Activated B cell treated with CpG ODN at 0.5 μM for 24 hours (primary cell): ENCODE measurements at regions not wholly inside any gene's neighbourhood (a gene's known extent, or its start where the extent isn't known, plus 50 kb on each side); places are given as distances from the start of the nearest gene placed in this dataset.
"Not testable (repeated sequence)": the region's sequence is repeated elsewhere in the genome, so short reads cannot be mapped to it uniquely, and the experiment has no call there.

Source experiments
- ATAC-seq: fragments of 200-7000 bp; cut with Tn5 transposase; one replicate; pipeline ENCODE4 v1.10.0; 2021; ENCODE audit warnings: low read depth, mild to moderate bottlenecking, moderate library complexity
- CTCF ChIA-PET: fragments of 350-600 bp; sonication (Branson Sonifier 250); formaldehyde crosslinking; loops from one replicate; lab custom pipeline; 2021; ENCODE audit warnings: antibody characterized with exemption; lab: Charles Lee
- POLR2A ChIA-PET: fragments of 350-600 bp; sonication (Branson Sonifier 250); formaldehyde crosslinking; loops from one replicate; lab custom pipeline; 2021; ENCODE audit warnings: antibody characterized with exemption; lab: Charles Lee
- DNase-seq: peaks from one replicate; pipeline ENCODE4 v3.0.0; 2022
- H3K27ac Mint-ChIP-seq: one replicate; pipeline ENCODE4 v1.8.0; 2020; ENCODE audit warnings: mixed read lengths
- H3K27me3 Mint-ChIP-seq: one replicate; pipeline ENCODE4 v1.8.0; 2021; ENCODE audit warnings: mixed read lengths
- H3K36me3 Mint-ChIP-seq: one replicate; pipeline ENCODE4 v1.8.0; 2021; ENCODE audit warnings: low read depth, mixed read lengths
- H3K4me1 Mint-ChIP-seq: one replicate; pipeline ENCODE4 v1.8.0; 2021; ENCODE audit warnings: mixed read lengths
- H3K4me3 Mint-ChIP-seq: one replicate; pipeline ENCODE4 v1.8.0; 2020; ENCODE audit warnings: mild to moderate bottlenecking, mixed read lengths
- H3K9me3 Mint-ChIP-seq: one replicate; pipeline ENCODE4 v1.8.0; 2020; ENCODE audit warnings: mixed read lengths
- intact Hi-C: fragments of 100-400 bp; cut with micrococcal nuclease; formaldehyde crosslinking; loops from one replicate; pipeline ENCODE4 v1.15.1; 2024
- TF ChIP-seq, protein P1 (sequence below): fragments of 200-600 bp; IDR thresholded peaks from one replicate; pipeline ENCODE4 v1.8.0; 2022; ENCODE audit warnings: antibody characterized with exemption, mild to moderate bottlenecking

DNA sequence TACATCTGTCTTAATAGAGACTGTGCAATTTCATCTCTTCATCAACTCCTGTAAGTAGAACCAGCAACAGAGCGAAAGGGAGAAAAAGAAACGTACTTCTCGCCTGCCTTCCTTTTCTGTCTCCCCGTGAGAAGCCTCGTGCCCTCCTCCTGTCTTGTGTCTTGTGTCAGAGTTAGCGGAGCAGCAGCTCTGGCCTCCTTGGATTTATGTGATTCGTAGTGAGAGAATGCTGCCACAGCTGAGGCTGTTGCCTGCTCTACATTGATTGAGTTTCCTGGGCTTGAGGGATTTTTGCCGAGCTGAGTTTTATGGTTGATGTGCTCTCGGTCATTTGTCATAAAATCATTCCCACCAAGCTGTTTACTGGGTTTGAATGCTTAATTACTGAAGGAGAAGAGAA, 579.1 kb upstream of the RBFOX1 start:
- Mint-ChIP-seq H3K27me3 (no peaks in the 10 kb centered on the region), H3K36me3 (no peaks in the 10 kb centered on the region), H3K9me3 (peaks cover 7% of the 10 kb centered on the region), H3K27ac (no peak overlapping the region), H3K4me1 (no peaks in the 10 kb centered on the region), H3K4me3 (no peak overlapping the region)
- ChIA-PET CTCF (no interaction called here), POLR2A (no interaction called here)
- intact Hi-C loops = no loop called here
- ATAC-seq (no peak), DNase-seq (no peak)
- TF ChIP-seq, protein P1, sequence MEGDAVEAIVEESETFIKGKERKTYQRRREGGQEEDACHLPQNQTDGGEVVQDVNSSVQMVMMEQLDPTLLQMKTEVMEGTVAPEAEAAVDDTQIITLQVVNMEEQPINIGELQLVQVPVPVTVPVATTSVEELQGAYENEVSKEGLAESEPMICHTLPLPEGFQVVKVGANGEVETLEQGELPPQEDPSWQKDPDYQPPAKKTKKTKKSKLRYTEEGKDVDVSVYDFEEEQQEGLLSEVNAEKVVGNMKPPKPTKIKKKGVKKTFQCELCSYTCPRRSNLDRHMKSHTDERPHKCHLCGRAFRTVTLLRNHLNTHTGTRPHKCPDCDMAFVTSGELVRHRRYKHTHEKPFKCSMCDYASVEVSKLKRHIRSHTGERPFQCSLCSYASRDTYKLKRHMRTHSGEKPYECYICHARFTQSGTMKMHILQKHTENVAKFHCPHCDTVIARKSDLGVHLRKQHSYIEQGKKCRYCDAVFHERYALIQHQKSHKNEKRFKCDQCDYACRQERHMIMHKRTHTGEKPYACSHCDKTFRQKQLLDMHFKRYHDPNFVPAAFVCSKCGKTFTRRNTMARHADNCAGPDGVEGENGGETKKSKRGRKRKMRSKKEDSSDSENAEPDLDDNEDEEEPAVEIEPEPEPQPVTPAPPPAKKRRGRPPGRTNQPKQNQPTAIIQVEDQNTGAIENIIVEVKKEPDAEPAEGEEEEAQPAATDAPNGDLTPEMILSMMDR = no peak

DNA sequence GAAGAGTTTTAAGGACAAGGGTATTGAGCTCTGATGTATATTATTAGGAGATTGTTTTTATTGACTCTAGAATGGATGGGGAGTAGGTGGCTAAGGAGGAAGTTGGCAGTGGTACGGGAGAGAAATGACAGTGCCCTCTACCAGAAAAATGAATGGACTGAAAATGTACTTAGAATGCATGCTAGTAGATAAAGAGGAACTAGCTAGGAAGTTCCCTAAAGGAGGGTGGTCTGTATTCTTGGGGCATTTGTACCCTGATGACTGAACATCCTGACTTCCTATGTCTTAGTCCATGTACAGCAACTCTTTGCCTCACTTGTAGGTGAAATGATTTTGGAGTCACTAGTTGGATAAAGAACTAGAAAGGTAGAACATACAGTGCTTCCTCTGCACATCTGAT, 581.5 kb upstream of the RBFOX1 start:
- DNase-seq (no peak), ATAC-seq (no peak)
- peaks cover under 1% of the 10 kb centered on the region for H3K9me3 Mint-ChIP-seq
- H3K36me3 Mint-ChIP-seq = no peaks in the 10 kb centered on the region
- TF ChIP-seq, protein P1 = no peak
- intact Hi-C loops = no loop called here
- no peaks in the 10 kb centered on the region for H3K27me3 Mint-ChIP-seq
- ChIA-PET CTCF (no interaction called here), POLR2A (no interaction called here)
- H3K4me3 Mint-ChIP-seq = no peak overlapping the region
- no peaks in the 10 kb centered on the region for H3K4me1 Mint-ChIP-seq
- H3K27ac Mint-ChIP-seq = no peak overlapping the region

- DNase-seq = no peak
- intact Hi-C loops = no loop called here
- ChIA-PET CTCF (no interaction called here), POLR2A (no interaction called here)
- Mint-ChIP-seq H3K9me3 (peaks cover 1% of the 10 kb centered on the region), H3K27me3 (no peaks in the 10 kb centered on the region), H3K27ac (no peak overlapping the region), H3K4me3 (no peak overlapping the region), H3K36me3 (no peaks in the 10 kb centered on the region), H3K4me1 (no peaks in the 10 kb centered on the region)
- no peak for ATAC-seq
- TF ChIP-seq, protein P1 = no peak
Observed at GRCh38 chr16:6749698-6750097, 582.9 kb upstream of the RBFOX1 start.

GRCh38 chr16:6736302-6736701, 596.3 kb upstream of the RBFOX1 start:
- H3K27me3 Mint-ChIP-seq, ATAC-seq, H3K9me3 Mint-ChIP-seq, CTCF ChIA-PET, H3K4me1 Mint-ChIP-seq, H3K36me3 Mint-ChIP-seq, H3K4me3 Mint-ChIP-seq, POLR2A ChIA-PET, H3K27ac Mint-ChIP-seq, DNase-seq, intact Hi-C loops: not testable (repeated sequence)

- no peaks in the 10 kb centered on the region for H3K4me1 Mint-ChIP-seq
- no peak for DNase-seq
- POLR2A ChIA-PET = no interaction called here
- peaks cover 3% of the 10 kb centered on the region for H3K9me3 Mint-ChIP-seq
- intact Hi-C loops = no loop called here
- H3K27me3 Mint-ChIP-seq = no peaks in the 10 kb centered on the region
- CTCF ChIA-PET = no interaction called here
- H3K36me3 Mint-ChIP-seq = no peaks in the 10 kb centered on the region
- TF ChIP-seq, protein P1 = no peak
- no peak overlapping the region for H3K4me3 Mint-ChIP-seq
- no peak for ATAC-seq
- no peak overlapping the region for H3K27ac Mint-ChIP-seq
Observed at GRCh38 chr16:6735631-6736030, 597.0 kb upstream of the RBFOX1 start.

GRCh38 chr16:6732166-6732565, 600.5 kb upstream of the RBFOX1 start:
- Mint-ChIP-seq H3K4me3 (no peak overlapping the region), H3K27me3 (no peaks in the 10 kb centered on the region), H3K27ac (no peak overlapping the region), H3K4me1 (no peaks in the 10 kb centered on the region), H3K36me3 (no peaks in the 10 kb centered on the region), H3K9me3 (no peaks in the 10 kb centered on the region)
- TF ChIP-seq, protein P1 = no peak
- ATAC-seq (no peak), DNase-seq (no peak)
- ChIA-PET POLR2A (no interaction called here), CTCF (no interaction called here)
- intact Hi-C loops = no loop called here
